Vagina (tissue), 2 donors: ENCODE measurements at regions not wholly inside any gene's neighbourhood (a gene's known extent, or its start where the extent isn't known, plus 50 kb on each side); places are given as distances from the start of the nearest gene placed in this dataset.

Experiments
- CTCF ChIP-seq, 3 experiments: fragments of 450-650 bp in 2 of 3; fragments of 200-600 bp in 1 of 3; sonication (generic) in 1 of 3; IDR thresholded peaks; one replicate each; pipeline ENCODE4 v1.5.1; 2017 to 2019; ENCODE audit warnings: antibody characterized with exemption in 3 of 3, mild to moderate bottlenecking in 2 of 3, moderate library complexity in 2 of 3
- POLR2A ChIP-seq, 2 donors: fragments of 450-650 bp; IDR thresholded peaks; one replicate each; pipeline ENCODE4 v1.6.1; 2017; ENCODE audit warnings: antibody characterized with exemption in 2 of 2, mild to moderate bottlenecking in 2 of 2, moderate library complexity in 2 of 2
- POLR2AphosphoS5 ChIP-seq, 2 donors: sonication (generic); formaldehyde crosslinking; IDR thresholded peaks; one replicate each; pipeline ENCODE4 v1.9.0; 2017; ENCODE audit warnings: antibody characterized with exemption in 2 of 2, mild to moderate bottlenecking in 2 of 2, low read depth in 1 of 2; ENCODE audit not compliant: insufficient read depth in 1 of 2

- no peak for TF ChIP-seq CTCF (IDR thresholded peaks at IDR 0.05)
- TF ChIP-seq POLR2A (IDR thresholded peaks at IDR 0.05) = no peak
- no peak for TF ChIP-seq POLR2AphosphoS5 (IDR thresholded peaks at IDR 0.05; ENCODE audit: insufficient read depth in 1 of 2, low read depth in 1 of 2)
Measured at GRCh38 chr2:55801436-55801835, 107.8 kb upstream of the PNPT1 start.
